ENCODE measurements at regions not wholly inside any gene's neighbourhood (a gene's known extent, or its start where the extent isn't known, plus 50 kb on each side); places are given as distances from the start of the nearest gene placed in this dataset.

DNA sequence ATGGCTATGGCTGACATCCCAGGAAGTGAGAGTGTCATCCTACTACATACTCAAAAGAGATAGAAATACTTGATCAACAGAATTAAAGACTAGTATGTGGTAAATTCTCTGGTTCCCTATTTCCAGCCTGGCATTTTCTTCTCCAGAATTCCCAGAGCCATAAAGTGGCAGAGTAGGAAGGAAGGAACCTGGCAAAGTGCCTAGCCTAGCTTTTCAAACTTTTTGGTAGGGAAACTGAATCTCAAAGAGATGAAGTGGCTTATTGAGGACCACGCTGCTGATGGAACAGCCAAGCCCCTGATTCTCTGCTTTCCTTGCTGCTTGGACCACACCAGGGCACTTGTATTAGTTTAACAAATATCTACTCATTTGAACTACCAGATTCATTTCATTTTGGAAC, 312.4 kb upstream of the RORA start:
- TF ChIP-seq, protein P1, sequence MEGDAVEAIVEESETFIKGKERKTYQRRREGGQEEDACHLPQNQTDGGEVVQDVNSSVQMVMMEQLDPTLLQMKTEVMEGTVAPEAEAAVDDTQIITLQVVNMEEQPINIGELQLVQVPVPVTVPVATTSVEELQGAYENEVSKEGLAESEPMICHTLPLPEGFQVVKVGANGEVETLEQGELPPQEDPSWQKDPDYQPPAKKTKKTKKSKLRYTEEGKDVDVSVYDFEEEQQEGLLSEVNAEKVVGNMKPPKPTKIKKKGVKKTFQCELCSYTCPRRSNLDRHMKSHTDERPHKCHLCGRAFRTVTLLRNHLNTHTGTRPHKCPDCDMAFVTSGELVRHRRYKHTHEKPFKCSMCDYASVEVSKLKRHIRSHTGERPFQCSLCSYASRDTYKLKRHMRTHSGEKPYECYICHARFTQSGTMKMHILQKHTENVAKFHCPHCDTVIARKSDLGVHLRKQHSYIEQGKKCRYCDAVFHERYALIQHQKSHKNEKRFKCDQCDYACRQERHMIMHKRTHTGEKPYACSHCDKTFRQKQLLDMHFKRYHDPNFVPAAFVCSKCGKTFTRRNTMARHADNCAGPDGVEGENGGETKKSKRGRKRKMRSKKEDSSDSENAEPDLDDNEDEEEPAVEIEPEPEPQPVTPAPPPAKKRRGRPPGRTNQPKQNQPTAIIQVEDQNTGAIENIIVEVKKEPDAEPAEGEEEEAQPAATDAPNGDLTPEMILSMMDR (optimal IDR thresholded peaks at IDR 0.05 in 1 of 3, IDR thresholded peaks at IDR 0.05 in 1 of 3, conservative IDR thresholded peaks at IDR 0.05 in 1 of 3; ENCODE audit: extremely low read depth in 1 of 3, insufficient read depth in 2 of 3, low read length in 3 of 3): no peak
- no peak for TF ChIP-seq EZH2 (IDR thresholded peaks at IDR 0.05; ENCODE audit: low read length)

All from keratinocyte (primary cell).